Osteoblast (primary cell): ENCODE measurements at regions not wholly inside any gene's neighbourhood (a gene's known extent, or its start where the extent isn't known, plus 50 kb on each side); places are given as distances from the start of the nearest gene placed in this dataset.

Source experiments
- DNase-seq: peaks from one replicate; pipeline ENCODE4 v3.0.0; 2011; ENCODE audit warnings: low spot score, mixed read lengths; ENCODE audit not compliant: insufficient read length; ENCODE audit errors: missing footprints
- H2AFZ ChIP-seq: 2 replicates; pipeline ENCODE4 v1.6.0; 2011; ENCODE audit warnings: mild to moderate bottlenecking, low read length
- H3K27ac ChIP-seq: 2 replicates; pipeline ENCODE4 v1.5.1; 2011; ENCODE audit warnings: mild to moderate bottlenecking, low read depth, low read length, moderate library complexity
- H3K27me3 ChIP-seq: 2 replicates; pipeline ENCODE4 v1.6.0; 2012; ENCODE audit warnings: mild to moderate bottlenecking, control low read depth, inconsistent platforms, low read length, moderate library complexity; ENCODE audit not compliant: insufficient read depth
- H3K36me3 ChIP-seq: 2 replicates; pipeline ENCODE4 v1.5.1; 2011; ENCODE audit warnings: mild to moderate bottlenecking, low read length, control low read depth, moderate library complexity; ENCODE audit not compliant: insufficient read depth
- H3K4me1 ChIP-seq: 2 replicates; pipeline ENCODE4 v1.5.1; 2011; ENCODE audit warnings: mild to moderate bottlenecking, low read length, control low read depth, moderate library complexity; ENCODE audit not compliant: insufficient read depth
- H3K4me2 ChIP-seq: 2 replicates; pipeline ENCODE4 v1.6.0; 2011; ENCODE audit warnings: mild to moderate bottlenecking, low read length; ENCODE audit not compliant: insufficient read depth
- H3K4me3 ChIP-seq: fragments of 200-600 bp; sonication (generic); 3 replicates; pipeline ENCODE4 v1.5.1; 2012; ENCODE audit warnings: mild to moderate bottlenecking, low read length, inconsistent platforms; ENCODE audit not compliant: insufficient read depth
- H3K79me2 ChIP-seq: 2 replicates; pipeline ENCODE4 v1.6.0; 2012; ENCODE audit warnings: mild to moderate bottlenecking, low read length, control low read depth, inconsistent platforms; ENCODE audit not compliant: insufficient read depth
- H3K9me3 ChIP-seq: 2 replicates; pipeline ENCODE4 v1.5.1; 2011; ENCODE audit warnings: low read depth, low read length, control low read depth
- H4K20me1 ChIP-seq: 2 replicates; pipeline ENCODE4 v1.6.0; 2012; ENCODE audit warnings: mild to moderate bottlenecking, low read length, control low read depth; ENCODE audit not compliant: insufficient read depth
- CTCF ChIP-seq: IDR thresholded peaks from 2 replicates; pipeline ENCODE4 v1.5.1; 2011; ENCODE audit warnings: mild to moderate bottlenecking, low read depth, low read length, moderate library complexity; ENCODE audit errors: extremely low read depth

- H3K4me1 ChIP-seq, result no peaks in the 10 kb centered on the region
- no peak overlapping the region for H3K27ac ChIP-seq
- no peak overlapping the region for H2AFZ ChIP-seq
- H4K20me1 ChIP-seq, result no peaks in the 10 kb centered on the region
- TF ChIP-seq CTCF, result no peak
- H3K9me3 ChIP-seq, result no peaks in the 10 kb centered on the region
- H3K36me3 ChIP-seq, result no peaks in the 10 kb centered on the region
- no peak overlapping the region for H3K4me3 ChIP-seq
- H3K4me2 ChIP-seq, result peak overlapping the region; percentile 3
- H3K27me3 ChIP-seq, result peaks cover 7% of the 10 kb centered on the region
- peak; percentile 65 for DNase-seq
- no peaks in the 10 kb centered on the region for H3K79me2 ChIP-seq
These were observed 81.5 kb upstream of the DHX40 start for GRCh38 chr17:59483860-59484259.

DNA sequence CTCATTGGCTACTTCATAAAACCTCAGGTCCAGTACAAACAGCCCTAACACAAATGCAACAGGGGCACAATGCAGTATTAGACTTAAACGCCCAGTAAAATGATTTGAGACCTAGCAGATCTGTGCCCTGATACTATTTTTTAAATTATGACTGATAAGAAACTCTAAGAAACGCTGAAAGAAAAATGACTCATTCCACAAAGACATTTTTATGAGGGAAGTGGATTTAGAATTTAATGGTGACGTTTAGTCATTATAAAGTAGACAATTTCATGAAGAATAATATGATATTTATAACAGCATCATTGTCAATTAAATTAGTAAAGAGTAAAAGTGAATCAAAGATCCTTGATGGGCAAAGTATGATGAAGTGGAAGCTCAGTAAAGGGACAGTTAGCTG is 80.4 kb upstream of the DHX40 start:
- H3K27me3 ChIP-seq, result peaks cover 7% of the 10 kb centered on the region
- no peaks in the 10 kb centered on the region for H3K4me1 ChIP-seq
- no peak overlapping the region for H3K4me2 ChIP-seq
- no peak for TF ChIP-seq CTCF
- no peaks in the 10 kb centered on the region for H3K79me2 ChIP-seq
- no peaks in the 10 kb centered on the region for H3K9me3 ChIP-seq
- H3K4me3 ChIP-seq, result no peak overlapping the region
- H3K36me3 ChIP-seq, result no peaks in the 10 kb centered on the region
- no peak overlapping the region for H2AFZ ChIP-seq
- DNase-seq, result no peak
- H3K27ac ChIP-seq, result no peak overlapping the region
- no peaks in the 10 kb centered on the region for H4K20me1 ChIP-seq

DNA sequence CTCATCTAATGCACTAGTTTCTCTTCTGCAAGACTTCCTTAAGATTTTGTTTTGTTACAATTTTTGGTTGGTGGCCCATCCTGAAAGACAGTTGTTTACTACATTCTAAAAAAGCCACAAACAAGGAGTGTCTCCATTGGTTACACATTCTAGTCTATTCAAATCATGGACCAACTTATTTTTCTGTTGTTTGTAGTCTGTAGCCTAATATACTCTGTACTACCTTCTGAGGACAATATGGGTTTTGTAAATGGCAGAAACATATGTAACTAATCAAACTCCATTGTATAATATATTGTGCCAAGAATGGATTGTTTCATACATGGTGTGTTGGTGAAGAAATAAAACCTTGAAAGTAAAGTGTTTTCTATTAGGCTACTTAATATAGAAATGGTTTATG is 79.5 kb upstream of the DHX40 start:
- H3K27me3 ChIP-seq, result peaks cover 7% of the 10 kb centered on the region
- no peak overlapping the region for H3K4me3 ChIP-seq
- H3K9me3 ChIP-seq, result no peaks in the 10 kb centered on the region
- no peak for TF ChIP-seq CTCF
- H3K4me1 ChIP-seq, result no peaks in the 10 kb centered on the region
- no peak overlapping the region for H2AFZ ChIP-seq
- no peaks in the 10 kb centered on the region for H3K79me2 ChIP-seq
- H3K36me3 ChIP-seq, result no peaks in the 10 kb centered on the region
- H3K4me2 ChIP-seq, result no peak overlapping the region
- no peak overlapping the region for H3K27ac ChIP-seq
- no peaks in the 10 kb centered on the region for H4K20me1 ChIP-seq
- no peak for DNase-seq

GRCh38 chr17:59487161-59487873 is 78.1 kb upstream of the DHX40 start:
- no peaks in the 10 kb centered on the region for H3K9me3 ChIP-seq
- peak overlapping the region; percentile 64 for H3K4me2 ChIP-seq
- H3K79me2 ChIP-seq, result no peaks in the 10 kb centered on the region
- no peak overlapping the region for H3K27ac ChIP-seq
- no peaks in the 10 kb centered on the region for H3K36me3 ChIP-seq
- peaks cover 7% of the 10 kb centered on the region for H3K27me3 ChIP-seq
- no peak for DNase-seq
- H3K4me3 ChIP-seq, result peak overlapping the region; percentile 42
- no peaks in the 10 kb centered on the region for H3K4me1 ChIP-seq
- TF ChIP-seq CTCF, result no peak
- no peak overlapping the region for H2AFZ ChIP-seq
- H4K20me1 ChIP-seq, result no peaks in the 10 kb centered on the region
